OCI-LY3 (cell line): ENCODE measurements at regions not wholly inside any gene's neighbourhood (a gene's known extent, or its start where the extent isn't known, plus 50 kb on each side); places are given as distances from the start of the nearest gene placed in this dataset.

Experiments
- H2AFZ ChIP-seq: fragments of 200-600, 300-600 bp; shearing (Covaris generic); 2 replicates; pipeline ENCODE4 v1.6.0; 2014; ENCODE audit warnings: antibody characterized with exemption, low read depth, low read length
- H3K27ac ChIP-seq: fragments of 200-600, 300-600 bp; sonication (generic); 2 replicates; pipeline ENCODE4 v1.5.1; 2014; ENCODE audit warnings: mild to moderate bottlenecking, low read length, moderate library complexity, mixed read lengths
- H3K27me3 ChIP-seq: fragments of 200-600, 300-600 bp; sonication (generic); 2 replicates; pipeline ENCODE4 v1.6.1; 2014; ENCODE audit warnings: low read depth, low read length, mixed read lengths
- H3K36me3 ChIP-seq: fragments of 200-600, 300-600 bp; sonication (generic); replicated peaks from 2 replicates; pipeline ENCODE3; 2014; ENCODE audit warnings: low read depth, low read length, mixed read lengths
- H3K4me1 ChIP-seq: fragments of 300-600, 200-600 bp; sonication (generic); 2 replicates; pipeline ENCODE4 v1.6.1; 2014; ENCODE audit warnings: low read length, mixed read lengths
- H3K4me2 ChIP-seq: fragments of 200-600, 300-600 bp; sonication (generic); 2 replicates; pipeline ENCODE4 v1.6.1; 2014; ENCODE audit warnings: low read length, mixed read lengths
- H3K4me3 ChIP-seq: fragments of 300-600, 200-600 bp; sonication (generic); 2 replicates; pipeline ENCODE4 v1.5.1; 2014; ENCODE audit warnings: antibody characterized with exemption, mild to moderate bottlenecking, low read length, moderate library complexity
- H3K79me2 ChIP-seq: fragments of 300-600, 200-600 bp; shearing (Covaris generic); 2 replicates; pipeline ENCODE4 v1.6.1; 2014; ENCODE audit warnings: mild to moderate bottlenecking, low read length, mixed read lengths
- H3K9ac ChIP-seq: fragments of 300-600, 200-600 bp; shearing (Covaris generic); 2 replicates; pipeline ENCODE4 v1.6.0; 2014; ENCODE audit warnings: mild to moderate bottlenecking, low read length, moderate library complexity
- H3K9me3 ChIP-seq: fragments of 200-600, 300-600 bp; shearing (Covaris generic); 2 replicates; pipeline ENCODE4 v1.6.1; 2014; ENCODE audit warnings: low read length, mixed read lengths; ENCODE audit not compliant: insufficient read depth
- H4K20me1 ChIP-seq: fragments of 200-600, 300-600 bp; sonication (generic); 2 replicates; pipeline ENCODE4 v1.6.1; 2016; ENCODE audit warnings: low read length, mixed read lengths; ENCODE audit not compliant: insufficient read depth
- EZH2phosphoT487 ChIP-seq: fragments of 200-600 bp; shearing (Covaris generic); IDR thresholded peaks from 2 replicates; pipeline ENCODE4 v1.6.1; 2018; ENCODE audit warnings: antibody characterized with exemption, mixed run types, low read depth
- TF ChIP-seq, protein P1 (sequence below): fragments of 200-600, 300-600 bp; sonication (generic); IDR thresholded peaks from 2 replicates; pipeline ENCODE4 v1.5.1; 2014; ENCODE audit warnings: antibody characterized with exemption, low read length, low read depth

DNA sequence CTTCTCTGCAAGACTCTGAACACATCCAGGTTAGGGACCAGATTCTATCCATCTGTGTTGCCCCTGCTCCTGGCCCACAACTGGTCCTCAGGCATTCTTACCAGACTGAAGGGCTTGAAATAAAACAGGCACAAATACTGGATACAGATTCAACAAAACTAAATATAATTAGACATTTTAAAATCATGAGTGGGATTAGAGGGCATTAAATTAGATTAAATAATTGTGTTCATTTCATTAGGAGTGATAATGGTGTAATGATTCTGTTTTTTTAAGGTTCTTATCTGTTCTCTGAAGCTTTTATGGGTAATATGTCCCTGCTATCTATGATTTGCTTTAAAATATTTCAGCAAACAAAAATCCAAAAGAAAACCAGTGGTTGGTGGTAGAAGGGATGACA, 226.5 kb downstream of the IRS1 start:
- no peak overlapping the region for H3K9ac ChIP-seq
- H3K27me3 ChIP-seq, result no peaks in the 10 kb centered on the region
- H4K20me1 ChIP-seq, result no peaks in the 10 kb centered on the region
- H3K4me1 ChIP-seq, result no peaks in the 10 kb centered on the region
- H3K36me3 ChIP-seq, result no peaks in the 10 kb centered on the region
- H3K9me3 ChIP-seq, result no peaks in the 10 kb centered on the region
- H3K4me3 ChIP-seq, result no peak overlapping the region
- no peak overlapping the region for H3K4me2 ChIP-seq
- no peak overlapping the region for H3K27ac ChIP-seq
- TF ChIP-seq EZH2phosphoT487, result no peak
- TF ChIP-seq, protein P1, sequence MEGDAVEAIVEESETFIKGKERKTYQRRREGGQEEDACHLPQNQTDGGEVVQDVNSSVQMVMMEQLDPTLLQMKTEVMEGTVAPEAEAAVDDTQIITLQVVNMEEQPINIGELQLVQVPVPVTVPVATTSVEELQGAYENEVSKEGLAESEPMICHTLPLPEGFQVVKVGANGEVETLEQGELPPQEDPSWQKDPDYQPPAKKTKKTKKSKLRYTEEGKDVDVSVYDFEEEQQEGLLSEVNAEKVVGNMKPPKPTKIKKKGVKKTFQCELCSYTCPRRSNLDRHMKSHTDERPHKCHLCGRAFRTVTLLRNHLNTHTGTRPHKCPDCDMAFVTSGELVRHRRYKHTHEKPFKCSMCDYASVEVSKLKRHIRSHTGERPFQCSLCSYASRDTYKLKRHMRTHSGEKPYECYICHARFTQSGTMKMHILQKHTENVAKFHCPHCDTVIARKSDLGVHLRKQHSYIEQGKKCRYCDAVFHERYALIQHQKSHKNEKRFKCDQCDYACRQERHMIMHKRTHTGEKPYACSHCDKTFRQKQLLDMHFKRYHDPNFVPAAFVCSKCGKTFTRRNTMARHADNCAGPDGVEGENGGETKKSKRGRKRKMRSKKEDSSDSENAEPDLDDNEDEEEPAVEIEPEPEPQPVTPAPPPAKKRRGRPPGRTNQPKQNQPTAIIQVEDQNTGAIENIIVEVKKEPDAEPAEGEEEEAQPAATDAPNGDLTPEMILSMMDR, result no peak
- no peaks in the 10 kb centered on the region for H3K79me2 ChIP-seq
- H2AFZ ChIP-seq, result no peak overlapping the region

DNA sequence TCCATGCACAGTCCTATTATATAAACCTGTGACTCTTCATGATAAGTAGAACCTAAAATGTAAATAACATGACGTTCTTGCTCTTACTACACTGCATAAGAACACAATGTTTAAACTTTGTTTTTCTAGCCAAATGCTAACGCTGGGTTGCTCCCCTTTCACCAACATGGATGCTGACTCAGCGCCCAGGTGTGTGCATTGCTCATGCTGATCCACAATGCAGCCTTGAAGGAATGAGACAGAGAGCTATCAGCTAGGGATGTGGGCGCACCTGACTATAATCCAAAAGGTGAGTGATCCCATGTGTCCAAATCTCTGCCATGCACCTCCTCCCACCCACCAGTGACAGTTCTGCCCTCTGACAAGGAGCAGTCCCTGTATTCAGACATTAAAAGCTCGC, 235.0 kb downstream of the IRS1 start:
- H3K27ac ChIP-seq, result no peak overlapping the region
- TF ChIP-seq EZH2phosphoT487, result no peak
- TF ChIP-seq, protein P1, result no peak

DNA sequence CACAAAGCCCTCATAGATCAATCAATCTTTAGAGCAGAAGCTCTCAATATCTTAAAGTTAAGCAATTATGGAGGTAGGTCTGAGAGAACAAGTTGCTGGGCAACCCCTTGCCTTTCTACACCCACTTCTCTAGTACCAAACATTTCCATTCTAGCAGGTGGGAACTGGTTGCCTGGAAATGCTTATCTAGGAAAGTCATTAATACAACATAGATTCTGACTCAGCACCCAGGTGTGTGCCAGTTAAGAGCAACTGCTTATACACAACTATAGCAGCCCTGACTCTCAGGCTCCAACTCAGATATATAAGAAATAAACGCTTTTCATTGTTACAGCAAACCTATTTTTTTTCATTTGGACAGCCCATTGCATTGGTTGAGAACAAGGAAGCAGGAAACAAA, 237.7 kb downstream of the IRS1 start:
- H3K9ac ChIP-seq, result no peak overlapping the region
- no peaks in the 10 kb centered on the region for H3K9me3 ChIP-seq
- H3K79me2 ChIP-seq, result no peaks in the 10 kb centered on the region
- no peak overlapping the region for H3K4me2 ChIP-seq
- TF ChIP-seq, protein P1, result no peak
- no peak for TF ChIP-seq EZH2phosphoT487
- no peaks in the 10 kb centered on the region for H4K20me1 ChIP-seq
- no peak overlapping the region for H3K27ac ChIP-seq
- H3K36me3 ChIP-seq, result no peaks in the 10 kb centered on the region
- H3K4me3 ChIP-seq, result no peak overlapping the region
- H3K4me1 ChIP-seq, result no peaks in the 10 kb centered on the region
- no peaks in the 10 kb centered on the region for H3K27me3 ChIP-seq
- H2AFZ ChIP-seq, result no peak overlapping the region

More for the DNA sequence above, 235.0 kb downstream of the IRS1 start:
- no peak overlapping the region for H3K4me3 ChIP-seq
- no peaks in the 10 kb centered on the region for H3K79me2 ChIP-seq
- no peak overlapping the region for H2AFZ ChIP-seq
- no peaks in the 10 kb centered on the region for H3K9me3 ChIP-seq
- no peaks in the 10 kb centered on the region for H4K20me1 ChIP-seq
- H3K27me3 ChIP-seq, result no peaks in the 10 kb centered on the region
- H3K36me3 ChIP-seq, result no peaks in the 10 kb centered on the region
- H3K9ac ChIP-seq, result no peak overlapping the region
- H3K4me1 ChIP-seq, result no peaks in the 10 kb centered on the region
- H3K4me2 ChIP-seq, result no peak overlapping the region

DNA sequence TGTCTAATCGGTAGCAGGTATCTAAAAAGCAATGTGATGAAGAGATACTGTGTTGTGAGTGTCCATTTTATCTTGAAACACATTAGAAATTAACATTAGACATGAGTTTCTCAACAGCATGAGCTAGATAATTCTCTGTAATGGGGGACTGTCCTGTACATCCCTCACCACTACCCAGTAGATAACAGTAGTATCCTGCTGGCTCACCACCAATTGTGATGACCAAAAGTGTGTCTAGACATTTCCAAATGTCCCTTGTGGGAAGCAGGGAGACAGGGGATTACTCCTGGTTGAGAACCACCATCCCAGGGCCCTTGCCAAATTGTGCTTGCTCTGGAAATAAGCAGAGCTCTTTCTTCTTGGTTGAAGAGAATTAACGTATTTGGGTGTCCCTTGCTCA, 239.3 kb downstream of the IRS1 start:
- Histone ChIP-seq H3K9me3 (no peaks in the 10 kb centered on the region), H3K4me1 (no peaks in the 10 kb centered on the region), H3K79me2 (no peaks in the 10 kb centered on the region), H4K20me1 (no peaks in the 10 kb centered on the region), H3K27ac (no peak overlapping the region), H3K4me3 (no peak overlapping the region), H3K27me3 (no peaks in the 10 kb centered on the region), H3K9ac (no peak overlapping the region), H3K4me2 (no peak overlapping the region), H3K36me3 (no peaks in the 10 kb centered on the region), H2AFZ (no peak overlapping the region)
- TF ChIP-seq, protein P1, result no peak
- no peak for TF ChIP-seq EZH2phosphoT487
